DOHH2 (cell line): ENCODE measurements at regions not wholly inside any gene's neighbourhood (a gene's known extent, or its start where the extent isn't known, plus 50 kb on each side); places are given as distances from the start of the nearest gene placed in this dataset.

ENCODE experiments used
- H3F3A ChIP-seq: fragments of 200-600 bp; sonication (generic), shearing (Covaris generic); 2 replicates; pipeline ENCODE4 v1.6.0; 2016; ENCODE audit warnings: antibody characterized with exemption, mild to moderate bottlenecking; ENCODE audit not compliant: control insufficient read depth, insufficient read depth
- H3K27ac ChIP-seq: fragments of 200-600 bp; sonication (generic); 2 replicates; pipeline ENCODE4 v1.5.1; 2014; ENCODE audit warnings: low read depth, mild to moderate bottlenecking, low read length, moderate library complexity
- H3K27me3 ChIP-seq: fragments of 200-600 bp; sonication (generic); 2 replicates; pipeline ENCODE4 v1.6.1; 2014; ENCODE audit warnings: mild to moderate bottlenecking, low read length, mixed read lengths; ENCODE audit not compliant: control insufficient read depth
- H3K36me3 ChIP-seq: fragments of 200-600 bp; sonication (generic); 2 replicates; pipeline ENCODE4 v1.6.1; 2014; ENCODE audit warnings: mild to moderate bottlenecking, low read length, moderate library complexity, mixed read lengths; ENCODE audit not compliant: control insufficient read depth
- H3K4me1 ChIP-seq: fragments of 200-600 bp; sonication (generic); 2 replicates; pipeline ENCODE4 v1.6.1; 2014; ENCODE audit warnings: mild to moderate bottlenecking, low read length, mixed read lengths; ENCODE audit not compliant: control insufficient read depth
- H3K4me2 ChIP-seq: fragments of 200-600 bp; sonication (generic); 2 replicates; pipeline ENCODE4 v1.6.0; 2014; ENCODE audit warnings: mild to moderate bottlenecking, low read length, moderate library complexity
- H3K4me3 ChIP-seq: fragments of 200-600 bp; sonication (generic); 2 replicates; pipeline ENCODE4 v1.5.1; 2014; ENCODE audit warnings: mild to moderate bottlenecking, low read length, mixed read lengths
- H3K79me2 ChIP-seq: fragments of 200-600 bp; sonication (generic); 2 replicates; pipeline ENCODE4 v1.6.1; 2014; ENCODE audit warnings: mild to moderate bottlenecking, low read length, mixed read lengths; ENCODE audit not compliant: control insufficient read depth
- H3K9me2 ChIP-seq: fragments of 200-600 bp; sonication (generic); replicated peaks from 2 replicates; pipeline ENCODE4 v1.6.1; 2014; ENCODE audit warnings: mild to moderate bottlenecking, low read length, mixed read lengths; ENCODE audit not compliant: control insufficient read depth
- H3K9me3 ChIP-seq: fragments of 200-600 bp; sonication (generic); 2 replicates; pipeline ENCODE4 v1.6.1; 2014; ENCODE audit warnings: antibody characterized with exemption, low read length, mixed read lengths; ENCODE audit not compliant: control insufficient read depth, insufficient read depth
- H4K20me1 ChIP-seq: fragments of 200-600 bp; sonication (generic); 2 replicates; pipeline ENCODE4 v1.6.0; 2014; ENCODE audit warnings: low read depth, mild to moderate bottlenecking, antibody characterized with exemption, low read length, moderate library complexity; ENCODE audit not compliant: control insufficient read depth, insufficient read depth
- EZH2phosphoT487 ChIP-seq: fragments of 200-600 bp; sonication (generic); IDR thresholded peaks from 2 replicates; pipeline ENCODE4 v1.6.1; 2017; ENCODE audit warnings: borderline replicate concordance, mild to moderate bottlenecking, antibody characterized with exemption, low read length, moderate library complexity, mixed read lengths
- TF ChIP-seq, protein P1 (sequence below): fragments of 200-600 bp; sonication (generic); IDR thresholded peaks from one replicate; pipeline ENCODE4 v1.5.1; 2014; ENCODE audit warnings: antibody characterized with exemption, mild to moderate bottlenecking, low read depth, low read length; ENCODE audit not compliant: poor library complexity, severe bottlenecking

DNA sequence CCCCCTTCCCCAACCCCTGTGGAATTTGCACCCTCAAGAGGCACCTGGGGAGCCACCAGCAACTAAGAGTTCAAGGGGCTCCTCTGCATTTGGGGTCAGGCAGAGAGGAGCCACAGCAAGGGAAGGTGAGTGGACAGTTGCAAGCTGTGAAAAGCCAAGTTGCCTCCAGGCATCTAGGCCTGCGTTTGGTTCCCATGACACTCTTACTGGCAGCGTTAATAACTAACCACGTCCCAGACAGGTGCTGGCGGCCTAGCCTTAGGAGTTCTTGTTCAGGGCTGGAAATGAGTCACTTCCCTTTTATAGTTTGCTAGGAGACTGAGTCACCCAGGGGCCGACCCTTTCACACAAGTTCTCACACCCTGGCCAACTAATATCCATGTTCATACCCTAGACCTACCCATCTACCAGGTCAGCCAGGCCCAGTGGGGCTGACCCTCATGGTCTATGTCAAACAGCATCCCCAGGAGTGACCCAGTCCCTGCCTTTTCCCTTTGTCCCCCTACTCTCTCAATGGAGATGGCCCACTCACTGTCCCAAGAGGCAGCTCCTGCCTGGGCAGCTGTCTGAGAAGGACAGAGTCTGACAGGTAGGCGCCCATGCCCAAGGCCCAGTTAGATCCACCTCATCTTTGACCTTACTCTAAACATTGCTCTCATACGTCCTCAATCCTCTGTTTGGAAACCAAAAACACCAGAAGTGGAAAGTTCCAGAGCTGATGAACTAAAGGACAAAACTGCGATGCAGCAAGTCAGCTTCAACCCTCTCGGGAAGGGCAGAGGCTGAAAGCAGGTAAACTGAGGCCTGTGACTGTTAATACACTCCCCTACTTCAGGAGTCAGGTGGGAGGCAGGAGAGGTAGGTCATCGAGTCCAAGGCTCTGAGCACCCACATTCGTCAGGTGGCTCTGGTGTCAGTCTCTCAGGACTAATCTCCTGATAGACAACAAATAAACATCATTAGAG lies 300.6 kb downstream of the SOX9 start:
- Histone ChIP-seq H4K20me1 (no peaks in the 10 kb centered on the region), H3K79me2 (no peaks in the 10 kb centered on the region), H3F3A (no peaks in the 10 kb centered on the region), H3K9me2 (no peaks in the 10 kb centered on the region), H3K4me3 (no peak overlapping the region), H3K4me1 (no peaks in the 10 kb centered on the region), H3K27me3 (peaks cover 21% of the 10 kb centered on the region), H3K27ac (no peak overlapping the region), H3K9me3 (peaks cover 10% of the 10 kb centered on the region; the same call in 1 of the 2 replicates), H3K4me2 (no peak overlapping the region), H3K36me3 (no peaks in the 10 kb centered on the region)
- TF ChIP-seq, protein P1, sequence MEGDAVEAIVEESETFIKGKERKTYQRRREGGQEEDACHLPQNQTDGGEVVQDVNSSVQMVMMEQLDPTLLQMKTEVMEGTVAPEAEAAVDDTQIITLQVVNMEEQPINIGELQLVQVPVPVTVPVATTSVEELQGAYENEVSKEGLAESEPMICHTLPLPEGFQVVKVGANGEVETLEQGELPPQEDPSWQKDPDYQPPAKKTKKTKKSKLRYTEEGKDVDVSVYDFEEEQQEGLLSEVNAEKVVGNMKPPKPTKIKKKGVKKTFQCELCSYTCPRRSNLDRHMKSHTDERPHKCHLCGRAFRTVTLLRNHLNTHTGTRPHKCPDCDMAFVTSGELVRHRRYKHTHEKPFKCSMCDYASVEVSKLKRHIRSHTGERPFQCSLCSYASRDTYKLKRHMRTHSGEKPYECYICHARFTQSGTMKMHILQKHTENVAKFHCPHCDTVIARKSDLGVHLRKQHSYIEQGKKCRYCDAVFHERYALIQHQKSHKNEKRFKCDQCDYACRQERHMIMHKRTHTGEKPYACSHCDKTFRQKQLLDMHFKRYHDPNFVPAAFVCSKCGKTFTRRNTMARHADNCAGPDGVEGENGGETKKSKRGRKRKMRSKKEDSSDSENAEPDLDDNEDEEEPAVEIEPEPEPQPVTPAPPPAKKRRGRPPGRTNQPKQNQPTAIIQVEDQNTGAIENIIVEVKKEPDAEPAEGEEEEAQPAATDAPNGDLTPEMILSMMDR, result no peak
- no peak for TF ChIP-seq EZH2phosphoT487

DNA sequence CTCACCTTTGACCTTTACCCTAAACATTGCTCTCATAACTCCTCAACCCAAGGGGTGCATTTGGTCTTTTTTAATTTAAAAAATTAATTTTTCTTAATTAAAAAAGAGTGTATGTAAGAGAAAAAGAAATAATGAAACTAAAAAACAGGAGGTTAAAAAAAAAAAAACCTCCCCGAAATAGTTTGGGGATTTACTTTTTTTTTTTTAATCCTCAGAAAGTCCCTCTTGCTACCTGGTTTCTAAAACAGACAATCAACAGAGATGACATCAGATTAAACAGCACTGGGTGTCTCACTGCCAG lies 301.3 kb downstream of the SOX9 start:
- no peak for TF ChIP-seq EZH2phosphoT487
- TF ChIP-seq, protein P1, result no peak
- Histone ChIP-seq H3K4me2 (no peak overlapping the region), H3K27me3 (peaks cover 21% of the 10 kb centered on the region), H3F3A (no peaks in the 10 kb centered on the region), H4K20me1 (no peaks in the 10 kb centered on the region), H3K9me2 (no peaks in the 10 kb centered on the region), H3K9me3 (peaks cover 7% of the 10 kb centered on the region; the same call in 1 of the 2 replicates), H3K4me1 (no peaks in the 10 kb centered on the region), H3K4me3 (no peak overlapping the region), H3K27ac (no peak overlapping the region), H3K36me3 (no peaks in the 10 kb centered on the region), H3K79me2 (no peaks in the 10 kb centered on the region)

GRCh38 chr17:72422505-72423285 lies 301.9 kb downstream of the SOX9 start:
- Histone ChIP-seq H3K27ac (no peak overlapping the region), H3K4me2 (no peak overlapping the region), H3F3A (no peaks in the 10 kb centered on the region), H3K27me3 (peaks cover 21% of the 10 kb centered on the region), H3K4me3 (no peak overlapping the region), H3K9me2 (no peaks in the 10 kb centered on the region), H3K79me2 (no peaks in the 10 kb centered on the region), H3K4me1 (no peaks in the 10 kb centered on the region), H4K20me1 (no peaks in the 10 kb centered on the region), H3K36me3 (no peaks in the 10 kb centered on the region), H3K9me3 (peaks cover 6% of the 10 kb centered on the region; the same call in 1 of the 2 replicates)
- TF ChIP-seq EZH2phosphoT487, result no peak
- TF ChIP-seq, protein P1, result no peak
